Colonic mucosa (tissue), 4 donors: ENCODE measurements at regions not wholly inside any gene's neighbourhood (a gene's known extent, or its start where the extent isn't known, plus 50 kb on each side); places are given as distances from the start of the nearest gene placed in this dataset.
"Not testable (repeated sequence)": the region's sequence is repeated elsewhere in the genome, so short reads cannot be mapped to it uniquely, and the experiment has no call there.

Source experiments
- DNase-seq: peaks from one replicate; pipeline ENCODE4 v3.0.0-alpha.2; 2020
- H3K27ac ChIP-seq: fragments of 200-600 bp; one replicate; pipeline ENCODE4 v1.8.0; 2021
- H3K27me3 ChIP-seq: fragments of 200-600 bp; one replicate; pipeline ENCODE4 v1.8.0; 2021
- H3K36me3 ChIP-seq: fragments of 200-600 bp; one replicate; pipeline ENCODE4 v1.8.0; 2021
- H3K4me1 ChIP-seq: fragments of 200-600 bp; one replicate; pipeline ENCODE4 v1.8.0; 2021; ENCODE audit warnings: mild to moderate bottlenecking
- H3K4me3 ChIP-seq: fragments of 200-600 bp; one replicate; pipeline ENCODE4 v1.8.0; 2021
- H3K9ac ChIP-seq, 2 donors: one replicate each; pipeline ENCODE4 v1.7.0; 2013; ENCODE audit warnings: control low read depth in 2 of 2, low read depth in 2 of 2, low read length in 2 of 2
- H3K9me3 ChIP-seq: fragments of 200-600 bp; one replicate; pipeline ENCODE4 v1.8.0; 2021
- CTCF ChIP-seq: fragments of 200-600 bp; IDR thresholded peaks from one replicate; pipeline ENCODE4 v1.8.0; 2022; ENCODE audit warnings: antibody characterized with exemption, mild to moderate bottlenecking
- intact Hi-C: fragments of 100-400 bp; cut with DNase I; formaldehyde crosslinking; loops from one replicate; pipeline ENCODE4 v1.14.1; 2022
- donor health status: healthy.
- donor health status: DM: no; HTN: no; CAD: no.
- donor health status: DM: no; HTN: no; CAD: no.

GRCh38 chr5:34180225-34180624 lies 137.2 kb upstream of the C1QTNF3 start:
- H3K27me3 ChIP-seq, H3K36me3 ChIP-seq, intact Hi-C loops, DNase-seq, H3K9me3 ChIP-seq, H3K9ac ChIP-seq, H3K4me3 ChIP-seq, H3K27ac ChIP-seq, H3K4me1 ChIP-seq: not testable (repeated sequence)

- intact Hi-C loops, H3K27ac ChIP-seq, H3K36me3 ChIP-seq, H3K9ac ChIP-seq, H3K4me1 ChIP-seq, H3K9me3 ChIP-seq, H3K27me3 ChIP-seq, DNase-seq, H3K4me3 ChIP-seq: not testable (repeated sequence)
Measured at GRCh38 chr5:34180940-34181614, 138.1 kb upstream of the C1QTNF3 start.

- intact Hi-C loops, H3K9ac ChIP-seq, H3K9me3 ChIP-seq, H3K4me1 ChIP-seq, H3K36me3 ChIP-seq, H3K27me3 ChIP-seq, H3K4me3 ChIP-seq, H3K27ac ChIP-seq, DNase-seq: not testable (repeated sequence)
Measured at GRCh38 chr5:34185005-34185404, 142.0 kb upstream of the C1QTNF3 start.

- intact Hi-C loops, H3K9ac ChIP-seq, H3K4me1 ChIP-seq, H3K36me3 ChIP-seq, H3K9me3 ChIP-seq, H3K4me3 ChIP-seq, DNase-seq, H3K27me3 ChIP-seq, H3K27ac ChIP-seq: not testable (repeated sequence)
Measured at GRCh38 chr5:34185572-34185971, 142.6 kb upstream of the C1QTNF3 start.

GRCh38 chr5:34186108-34186507 lies 143.1 kb upstream of the C1QTNF3 start:
- intact Hi-C loops, H3K27ac ChIP-seq, H3K9me3 ChIP-seq, DNase-seq, H3K27me3 ChIP-seq, H3K4me3 ChIP-seq, H3K4me1 ChIP-seq, H3K36me3 ChIP-seq, H3K9ac ChIP-seq: not testable (repeated sequence)

GRCh38 chr5:34186865-34187264 lies 143.9 kb upstream of the C1QTNF3 start:
- H3K9me3 ChIP-seq, H3K27me3 ChIP-seq, intact Hi-C loops, H3K27ac ChIP-seq, DNase-seq, H3K4me3 ChIP-seq, H3K36me3 ChIP-seq, H3K4me1 ChIP-seq, H3K9ac ChIP-seq: not testable (repeated sequence)

- intact Hi-C loops: not testable (repeated sequence)
Measured at GRCh38 chr5:34187441-34187840, 144.4 kb upstream of the C1QTNF3 start.

GRCh38 chr5:34188001-34188822 lies 145.2 kb upstream of the C1QTNF3 start:
- H3K36me3 ChIP-seq, H3K4me3 ChIP-seq, H3K9ac ChIP-seq, H3K27ac ChIP-seq, H3K27me3 ChIP-seq, H3K9me3 ChIP-seq, H3K4me1 ChIP-seq, intact Hi-C loops: not testable (repeated sequence)
- peak; percentile 44 for TF ChIP-seq CTCF
- peak; percentile 46 for DNase-seq

More at GRCh38 chr5:34187441-34187840, 144.4 kb upstream of the C1QTNF3 start:
- H3K4me3 ChIP-seq, H3K27me3 ChIP-seq, H3K9ac ChIP-seq, H3K36me3 ChIP-seq, DNase-seq, H3K27ac ChIP-seq, H3K9me3 ChIP-seq, H3K4me1 ChIP-seq: not testable (repeated sequence)

- H3K27ac ChIP-seq, H3K9ac ChIP-seq, H3K4me3 ChIP-seq, H3K9me3 ChIP-seq, intact Hi-C loops, DNase-seq, H3K36me3 ChIP-seq, H3K27me3 ChIP-seq, H3K4me1 ChIP-seq: not testable (repeated sequence)
Measured at GRCh38 chr5:34189246-34189645, 146.2 kb upstream of the C1QTNF3 start.

- H3K36me3 ChIP-seq, H3K27me3 ChIP-seq, H3K4me1 ChIP-seq, H3K9ac ChIP-seq, intact Hi-C loops, DNase-seq, H3K27ac ChIP-seq, H3K4me3 ChIP-seq, H3K9me3 ChIP-seq: not testable (repeated sequence)
Measured at GRCh38 chr5:34189752-34190411, 146.9 kb upstream of the C1QTNF3 start.

- H3K4me3 ChIP-seq, H3K27me3 ChIP-seq, intact Hi-C loops, H3K9me3 ChIP-seq, H3K9ac ChIP-seq, DNase-seq, H3K4me1 ChIP-seq, H3K27ac ChIP-seq, H3K36me3 ChIP-seq: not testable (repeated sequence)
Measured at GRCh38 chr5:34190466-34190865, 147.5 kb upstream of the C1QTNF3 start.

GRCh38 chr5:34191279-34191744 lies 148.3 kb upstream of the C1QTNF3 start:
- not testable (repeated sequence) for H3K4me1 ChIP-seq

More at GRCh38 chr5:34191279-34191744, 148.3 kb upstream of the C1QTNF3 start:
- intact Hi-C loops, H3K27ac ChIP-seq, H3K27me3 ChIP-seq, H3K4me3 ChIP-seq, H3K9me3 ChIP-seq, H3K36me3 ChIP-seq, H3K9ac ChIP-seq, DNase-seq: not testable (repeated sequence)
